IPS-15b (cell line): ENCODE measurements at regions not wholly inside any gene's neighbourhood (a gene's known extent, or its start where the extent isn't known, plus 50 kb on each side); places are given as distances from the start of the nearest gene placed in this dataset.
"Not testable (repeated sequence)": the region's sequence is repeated elsewhere in the genome, so short reads cannot be mapped to it uniquely, and the experiment has no call there.

Source experiments
- H3K27me3 ChIP-seq: one replicate; pipeline ENCODE4 v1.6.1; 2013; ENCODE audit warnings: low read length; ENCODE audit not compliant: control insufficient read depth, insufficient read depth
- H3K36me3 ChIP-seq: one replicate; pipeline ENCODE4 v1.6.1; 2013; ENCODE audit warnings: low read length; ENCODE audit not compliant: control insufficient read depth, insufficient read depth
- H3K4me1 ChIP-seq: one replicate; pipeline ENCODE4 v1.6.1; 2013; ENCODE audit warnings: mild to moderate bottlenecking, low read length; ENCODE audit not compliant: control insufficient read depth, insufficient read depth
- H3K4me3 ChIP-seq: one replicate; pipeline ENCODE4 v1.5.1; 2013; ENCODE audit warnings: low read depth, low read length
- H3K9ac ChIP-seq: one replicate; pipeline ENCODE4 v1.6.1; 2013; ENCODE audit warnings: low read depth, mild to moderate bottlenecking, low read length
- H3K9me3 ChIP-seq: one replicate; pipeline ENCODE4 v1.6.1; 2013; ENCODE audit warnings: mild to moderate bottlenecking, low read length; ENCODE audit not compliant: control insufficient read depth, insufficient read depth

DNA sequence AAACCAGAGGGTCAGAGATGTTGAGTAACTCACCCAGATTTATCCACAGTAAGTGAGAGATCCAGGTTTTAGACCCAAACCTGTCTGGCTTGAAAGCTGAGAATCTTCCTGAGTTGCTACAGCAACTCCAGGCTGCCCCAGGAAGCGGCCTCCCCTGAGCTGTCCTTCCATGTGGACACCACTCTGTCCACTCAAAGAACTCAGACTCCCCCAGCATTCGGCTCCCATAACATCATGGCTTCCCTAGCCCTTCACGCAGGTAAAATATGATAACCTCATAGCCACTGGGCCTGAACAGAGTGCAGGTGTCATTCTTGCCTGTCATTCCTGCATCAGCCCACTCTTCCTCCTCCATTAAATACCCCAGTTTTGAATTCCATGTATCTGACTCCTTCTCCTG is 657.8 kb downstream of the TBC1D22A start:
- no peak overlapping the region for H3K9ac ChIP-seq
- peaks cover 55% of the 10 kb centered on the region for H3K9me3 ChIP-seq
- peaks cover 3% of the 10 kb centered on the region for H3K36me3 ChIP-seq
- no peaks in the 10 kb centered on the region for H3K4me1 ChIP-seq
- no peaks in the 10 kb centered on the region for H3K27me3 ChIP-seq
- H3K4me3 ChIP-seq: no peak overlapping the region

DNA sequence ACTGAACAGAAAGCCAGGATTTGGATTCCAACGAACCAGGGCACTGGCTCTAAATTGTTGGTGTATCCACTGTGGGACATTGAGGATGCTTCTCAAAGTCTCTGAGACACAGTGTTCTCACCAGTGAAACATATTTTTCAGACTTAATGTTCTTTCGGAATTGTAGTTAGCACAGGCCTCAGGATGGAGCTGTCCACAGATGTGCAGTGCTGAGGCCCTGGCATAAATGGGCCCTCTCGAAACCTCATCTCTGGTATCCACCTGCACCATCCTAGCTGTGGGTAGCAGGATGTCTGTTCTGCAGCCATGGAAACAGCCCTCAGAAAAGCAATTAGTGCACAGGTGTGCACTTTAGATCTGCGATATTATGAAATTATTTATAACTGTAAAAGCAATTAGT is 656.8 kb downstream of the TBC1D22A start:
- peaks cover 54% of the 10 kb centered on the region for H3K9me3 ChIP-seq
- H3K27me3 ChIP-seq: no peaks in the 10 kb centered on the region
- no peak overlapping the region for H3K4me3 ChIP-seq
- no peaks in the 10 kb centered on the region for H3K4me1 ChIP-seq
- H3K9ac ChIP-seq: no peak overlapping the region
- H3K36me3 ChIP-seq: peaks cover 3% of the 10 kb centered on the region

DNA sequence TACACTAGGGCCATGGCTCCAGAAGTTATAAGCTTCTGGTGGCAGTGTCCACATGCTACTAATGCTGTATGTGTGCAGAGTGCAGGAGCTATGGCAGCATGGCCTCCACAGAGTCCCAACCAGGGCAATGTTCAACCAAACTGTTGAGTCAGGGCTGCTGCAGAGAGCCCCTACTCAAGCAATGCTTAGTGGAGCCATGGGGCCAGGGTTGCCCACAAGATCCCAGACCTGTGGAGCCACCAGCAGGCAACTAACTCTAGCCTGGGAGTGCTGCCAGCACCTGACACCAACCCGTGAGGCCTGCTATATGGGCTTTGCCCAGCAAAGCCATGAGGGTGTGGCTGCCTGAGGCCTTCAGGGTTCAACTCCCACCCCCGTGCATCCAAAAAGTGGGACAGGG is 655.2 kb downstream of the TBC1D22A start:
- Histone ChIP-seq H3K4me3 (no peak overlapping the region), H3K27me3 (no peaks in the 10 kb centered on the region), H3K36me3 (peaks cover 3% of the 10 kb centered on the region), H3K9ac (no peak overlapping the region), H3K9me3 (peaks cover 47% of the 10 kb centered on the region), H3K4me1 (no peaks in the 10 kb centered on the region)

DNA sequence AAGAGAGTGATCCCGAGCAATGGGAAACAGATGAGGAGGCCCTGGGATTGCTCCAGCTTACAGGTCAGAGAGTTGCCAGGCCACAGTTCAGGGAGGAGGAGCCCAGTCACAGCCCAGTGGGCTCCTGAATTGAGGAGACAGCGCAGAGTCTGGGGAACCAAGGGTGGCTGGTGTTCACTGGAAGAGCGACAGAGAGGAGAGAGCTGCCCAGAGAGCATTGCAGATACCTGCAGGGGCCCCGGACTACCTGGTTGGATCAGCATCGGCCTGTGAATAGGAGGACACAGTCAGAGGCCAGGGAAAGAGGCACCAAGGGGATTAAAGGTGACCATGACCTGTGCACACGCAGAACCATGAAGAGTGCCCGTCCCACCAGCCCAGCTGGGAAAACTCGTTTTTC is 648.6 kb downstream of the TBC1D22A start:
- no peak overlapping the region for H3K4me3 ChIP-seq

DNA sequence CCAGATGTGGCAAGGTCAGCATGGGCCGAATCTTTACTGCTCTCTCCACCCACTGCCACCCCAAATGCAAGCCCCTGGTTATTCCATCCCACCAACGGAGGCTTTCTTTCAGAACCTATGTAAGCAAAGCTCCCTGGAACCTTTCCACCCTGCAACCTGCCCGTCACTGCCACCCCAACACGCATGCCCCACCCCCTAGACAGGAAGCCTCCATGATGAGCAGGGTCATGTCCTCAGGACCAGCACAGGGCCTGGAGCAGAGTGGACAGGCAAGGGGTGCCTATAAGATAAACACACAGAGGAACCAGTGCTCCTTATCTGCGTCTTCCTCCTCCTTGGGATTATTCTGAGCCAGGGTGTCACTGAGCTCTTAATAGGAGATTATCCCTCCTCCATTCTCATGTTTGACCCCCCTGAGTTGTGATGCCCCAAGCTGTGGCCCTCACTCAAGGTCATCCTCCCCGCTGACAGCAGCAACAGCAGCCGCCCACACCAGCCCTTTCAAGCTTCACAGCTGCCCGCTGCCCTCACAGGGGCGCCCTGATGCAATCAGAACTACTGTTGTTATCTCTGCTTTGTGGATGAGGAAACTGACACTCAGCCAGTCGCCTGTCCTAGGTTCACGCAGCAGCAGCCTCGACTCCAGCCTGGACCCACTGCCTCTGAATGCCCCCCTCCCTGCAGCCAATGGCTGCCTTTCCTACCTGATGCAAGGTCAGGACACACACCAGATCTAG is 647.3 kb downstream of the TBC1D22A start:
- peaks cover 22% of the 10 kb centered on the region for H3K9me3 ChIP-seq
- no peak overlapping the region for H3K4me3 ChIP-seq
- H3K9ac ChIP-seq: no peak overlapping the region
- H3K27me3 ChIP-seq: no peaks in the 10 kb centered on the region
- no peaks in the 10 kb centered on the region for H3K4me1 ChIP-seq
- H3K36me3 ChIP-seq: no peaks in the 10 kb centered on the region

More for the DNA sequence above, 648.6 kb downstream of the TBC1D22A start:
- H3K9ac ChIP-seq: no peak overlapping the region
- no peaks in the 10 kb centered on the region for H3K4me1 ChIP-seq
- H3K36me3 ChIP-seq: no peaks in the 10 kb centered on the region
- no peaks in the 10 kb centered on the region for H3K27me3 ChIP-seq
- peaks cover 29% of the 10 kb centered on the region for H3K9me3 ChIP-seq

DNA sequence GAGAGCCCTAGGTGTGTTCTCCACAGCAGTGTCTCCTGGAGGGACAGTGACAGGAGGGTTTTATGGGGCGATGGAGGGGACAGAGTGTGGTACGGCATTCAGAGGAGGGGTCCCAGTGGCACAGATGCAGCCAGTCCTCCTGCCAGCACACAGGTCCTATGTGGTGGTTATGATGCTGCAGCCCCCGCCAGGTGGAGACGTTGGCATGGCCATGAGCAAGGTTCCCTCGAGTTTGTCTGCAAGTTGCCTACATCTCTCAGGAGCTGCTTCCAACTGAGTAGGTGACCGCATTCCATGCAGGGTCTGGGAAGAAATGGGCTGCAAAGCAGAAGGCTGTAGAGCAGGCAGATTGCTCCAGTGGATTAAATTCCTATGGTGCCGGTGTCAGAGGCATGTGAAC is 646.0 kb downstream of the TBC1D22A start:
- Histone ChIP-seq H3K4me1 (no peaks in the 10 kb centered on the region), H3K36me3 (no peaks in the 10 kb centered on the region), H3K9me3 (peaks cover 22% of the 10 kb centered on the region), H3K4me3 (no peak overlapping the region), H3K27me3 (no peaks in the 10 kb centered on the region), H3K9ac (no peak overlapping the region)

DNA sequence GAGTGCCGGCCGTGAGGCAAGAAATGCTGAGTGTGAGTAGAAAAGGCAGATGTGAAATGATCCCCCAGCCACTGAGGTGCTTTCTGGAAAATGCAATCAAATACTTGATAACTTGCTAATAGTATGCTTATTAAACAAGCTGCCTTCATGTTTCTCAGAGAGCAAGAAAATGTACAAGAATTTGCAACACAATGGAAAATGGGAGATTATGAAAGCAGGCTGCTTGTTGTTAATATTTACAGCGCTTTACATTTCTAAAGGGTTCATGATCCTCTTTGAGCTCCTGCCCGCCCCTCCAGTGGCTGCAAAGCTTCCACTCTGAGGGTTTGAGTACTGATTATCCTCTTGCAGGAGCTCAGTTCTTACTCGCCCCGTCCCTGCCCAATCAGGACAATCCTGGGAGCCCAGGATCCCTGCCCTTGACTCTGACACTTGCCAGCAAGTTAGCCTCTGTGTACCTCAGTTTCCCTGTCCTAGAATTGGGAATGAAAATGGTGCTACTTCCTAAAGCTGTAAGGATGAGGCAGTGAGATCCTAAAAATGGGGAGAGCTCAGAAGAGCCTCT is 645.1 kb downstream of the TBC1D22A start:
- Histone ChIP-seq H3K9ac (no peak overlapping the region), H3K27me3 (no peaks in the 10 kb centered on the region), H3K4me1 (no peaks in the 10 kb centered on the region), H3K36me3 (no peaks in the 10 kb centered on the region), H3K4me3 (no peak overlapping the region), H3K9me3 (peaks cover 22% of the 10 kb centered on the region)

DNA sequence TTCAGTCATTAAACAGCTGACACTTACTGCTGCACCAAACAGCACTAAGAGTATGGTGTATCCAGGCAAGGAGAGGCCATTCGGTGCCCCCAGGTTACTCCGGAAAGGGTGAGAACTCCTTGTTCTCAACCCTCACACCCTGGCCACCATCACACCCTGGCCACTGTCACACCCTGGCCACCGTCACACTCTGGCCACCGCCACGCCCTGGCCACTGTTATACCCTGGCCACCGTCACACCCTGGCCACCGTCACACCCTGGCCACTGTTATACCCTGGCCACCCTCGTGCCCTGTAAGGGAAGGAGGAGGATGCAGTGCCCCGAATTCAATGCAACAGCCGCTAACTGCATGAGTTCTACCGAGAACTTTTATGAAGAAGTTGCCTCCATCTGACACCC is 644.4 kb downstream of the TBC1D22A start:
- Histone ChIP-seq H3K4me1 (no peaks in the 10 kb centered on the region), H3K27me3 (no peaks in the 10 kb centered on the region), H3K9ac (no peak overlapping the region), H3K36me3 (no peaks in the 10 kb centered on the region), H3K9me3 (peaks cover 22% of the 10 kb centered on the region), H3K4me3 (no peak overlapping the region)

DNA sequence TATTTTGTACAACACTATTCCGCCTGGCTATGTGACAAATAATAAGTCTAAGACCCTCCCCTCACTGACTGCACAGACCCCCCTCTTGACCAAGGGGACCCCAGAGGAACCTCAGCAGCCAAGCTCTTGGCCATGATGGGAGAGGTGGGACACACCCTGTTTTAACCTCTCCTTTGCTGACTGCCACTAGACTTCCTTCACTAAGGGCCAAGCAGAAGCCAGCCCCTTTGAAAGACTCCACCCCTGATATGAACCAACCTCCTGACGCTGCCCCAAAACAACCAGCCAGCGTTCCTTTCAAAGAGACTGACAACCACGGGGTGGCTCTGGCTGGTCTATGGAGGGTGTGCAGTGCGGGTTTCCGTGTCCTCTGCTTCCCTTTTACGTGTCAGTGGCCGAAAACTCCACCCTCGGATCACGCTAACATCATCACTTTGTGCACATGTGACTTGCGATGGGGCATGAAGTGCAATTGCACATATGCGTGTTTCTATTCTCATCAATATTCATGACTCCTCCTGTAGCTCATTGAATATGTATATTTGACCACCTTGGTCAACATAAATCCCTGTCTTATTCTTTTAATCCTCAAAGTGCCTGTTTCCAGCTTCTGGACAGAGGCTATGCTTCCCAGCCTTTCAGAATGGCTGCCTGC is 643.9 kb downstream of the TBC1D22A start:
- Histone ChIP-seq H3K9me3 (peaks cover 20% of the 10 kb centered on the region), H3K9ac (no peak overlapping the region), H3K4me3 (no peak overlapping the region), H3K36me3 (no peaks in the 10 kb centered on the region), H3K27me3 (no peaks in the 10 kb centered on the region), H3K4me1 (no peaks in the 10 kb centered on the region)

DNA sequence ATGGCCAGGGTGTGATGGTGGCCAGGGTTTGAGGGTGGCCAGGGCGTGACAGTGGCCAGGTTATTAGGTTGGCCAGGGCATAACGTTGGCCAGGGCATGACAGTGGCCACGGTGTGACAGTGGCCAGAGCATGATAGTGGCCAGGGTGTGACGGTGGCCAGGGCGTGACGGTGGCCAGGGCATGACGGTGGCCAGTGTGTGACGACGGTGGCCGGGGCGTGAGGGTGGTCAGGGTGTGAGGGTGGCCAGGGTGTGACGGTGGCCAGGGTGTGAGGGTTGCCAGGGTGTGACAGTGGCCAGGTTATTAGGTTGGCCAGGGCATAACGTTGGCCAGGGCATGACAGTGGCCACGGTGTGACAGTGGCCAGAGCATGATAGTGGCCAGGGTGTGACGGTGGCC is 642.8 kb downstream of the TBC1D22A start:
- peaks cover 22% of the 10 kb centered on the region for H3K9me3 ChIP-seq
- not testable (repeated sequence) for H3K4me3 ChIP-seq, H3K27me3 ChIP-seq, H3K4me1 ChIP-seq, H3K36me3 ChIP-seq, H3K9ac ChIP-seq

DNA sequence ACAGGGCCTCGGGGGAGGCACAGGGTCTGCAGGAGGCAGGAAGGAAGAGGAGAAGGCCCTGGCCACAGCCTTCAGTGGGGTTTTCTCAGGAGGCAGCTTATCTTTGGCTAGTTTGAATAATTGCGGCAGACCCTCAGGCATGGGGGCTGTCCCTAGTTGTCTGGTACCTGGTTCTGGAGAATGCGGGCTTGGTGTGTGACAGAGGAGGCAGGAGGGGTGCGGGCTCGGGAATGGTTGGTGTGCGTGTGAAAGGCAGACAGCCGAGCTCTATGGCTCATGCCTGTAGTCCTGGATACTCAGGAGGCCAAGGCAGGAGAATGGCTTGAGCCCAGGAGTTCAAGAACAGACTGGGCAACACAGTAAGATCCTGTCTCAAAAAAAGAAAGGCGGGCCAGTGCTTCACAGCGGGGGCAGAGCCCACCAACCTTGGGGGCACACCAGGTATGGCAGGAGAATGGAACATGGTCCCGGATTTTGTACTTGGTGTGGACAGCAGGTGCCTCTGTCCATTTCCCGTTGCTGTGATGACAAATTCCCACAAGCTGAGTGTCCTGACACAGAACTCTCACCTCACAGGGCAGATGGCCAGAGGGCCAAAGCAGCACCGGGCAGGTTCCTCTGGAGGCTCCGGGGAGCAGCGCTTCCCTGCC is 640.6 kb downstream of the TBC1D22A start:
- Histone ChIP-seq H3K36me3 (no peaks in the 10 kb centered on the region), H3K27me3 (no peaks in the 10 kb centered on the region), H3K9ac (no peak overlapping the region), H3K9me3 (peaks cover 25% of the 10 kb centered on the region), H3K4me1 (no peaks in the 10 kb centered on the region), H3K4me3 (no peak overlapping the region)
